ELR (cell line): ENCODE measurements at regions not wholly inside any gene's neighbourhood (a gene's known extent, or its start where the extent isn't known, plus 50 kb on each side); places are given as distances from the start of the nearest gene placed in this dataset.
"Not testable (repeated sequence)": the region's sequence is repeated elsewhere in the genome, so short reads cannot be mapped to it uniquely, and the experiment has no call there.

Experiments used
- DNase-seq: peaks from one replicate; pipeline ENCODE4 v3.0.0-alpha.2; 2015; ENCODE audit warnings: low read depth

- DNase-seq: peak; percentile 91
Observed at GRCh38 chr7:25069900-25070443, 55.1 kb downstream of the CYCS start.

GRCh38 chr7:25068502-25069213 is 56.4 kb downstream of the CYCS start:
- DNase-seq: peak; percentile 45

- no peak for DNase-seq
Observed at GRCh38 chr7:25067726-25068501, 57.1 kb downstream of the CYCS start.

GRCh38 chr7:25066253-25066652 is 58.8 kb downstream of the CYCS start:
- DNase-seq: no peak

- DNase-seq: no peak
Observed at GRCh38 chr7:25062380-25062779, 62.7 kb downstream of the CYCS start.

GRCh38 chr7:25060487-25061055 is 64.5 kb downstream of the CYCS start:
- DNase-seq: no peak

GRCh38 chr7:25059576-25059975 is 65.5 kb downstream of the CYCS start:
- no peak for DNase-seq

- DNase-seq: no peak
Observed at GRCh38 chr7:25056368-25056767, 68.7 kb downstream of the CYCS start.

GRCh38 chr7:25055520-25056220 is 69.4 kb downstream of the CYCS start:
- DNase-seq: no peak

GRCh38 chr7:25054819-25055519 is 70.1 kb downstream of the CYCS start:
- no peak for DNase-seq

GRCh38 chr7:25050223-25050622 is 70.2 kb upstream of the OSBPL3 start:
- no peak for DNase-seq

- no peak for DNase-seq
Observed at GRCh38 chr7:25048444-25048834, 68.5 kb upstream of the OSBPL3 start.

- DNase-seq: not testable (repeated sequence)
Observed at GRCh38 chr7:25047571-25048443, 67.8 kb upstream of the OSBPL3 start.

- DNase-seq: no peak
Observed at GRCh38 chr7:25037325-25037724, 57.3 kb upstream of the OSBPL3 start.

GRCh38 chr7:25035274-25035673 is 55.3 kb upstream of the OSBPL3 start:
- DNase-seq: no peak

GRCh38 chr7:25034136-25034535 is 54.2 kb upstream of the OSBPL3 start:
- no peak for DNase-seq

GRCh38 chr7:25032774-25033743 is 53.1 kb upstream of the OSBPL3 start:
- peak; percentile 41 for DNase-seq

GRCh38 chr7:25031432-25031831 is 51.5 kb upstream of the OSBPL3 start:
- no peak for DNase-seq

- DNase-seq: no peak
Observed at GRCh38 chr7:25031007-25031406, 51.0 kb upstream of the OSBPL3 start.
